ENCODE measurements at regions not wholly inside any gene's neighbourhood (a gene's known extent, or its start where the extent isn't known, plus 50 kb on each side); places are given as distances from the start of the nearest gene placed in this dataset.

DNA sequence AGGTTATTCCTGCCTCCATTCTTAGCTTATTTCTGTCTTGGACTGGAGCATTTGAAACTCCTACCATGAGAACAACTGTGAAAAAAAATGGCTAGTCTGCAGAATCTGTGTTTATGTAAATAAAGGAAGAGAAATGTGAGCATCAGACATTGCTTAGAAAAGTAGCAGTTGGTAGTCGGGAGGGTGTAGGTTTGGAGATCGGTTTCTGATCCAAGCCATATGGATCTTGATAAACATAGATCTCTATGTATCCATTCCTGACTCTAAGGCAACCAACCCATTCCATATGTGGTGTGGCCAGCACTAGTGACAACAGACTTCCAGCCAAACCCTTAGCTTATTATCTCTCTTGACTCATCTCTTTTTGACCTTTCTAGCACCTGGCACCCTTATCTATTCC lies 127.1 kb downstream of the NMUR2 start:
- intact Hi-C loops (cut with DNase I, micrococcal nuclease): no loop called here
- ATAC-seq (no peak), DNase-seq (no peak)

GRCh38 chr5:152274224-152274623 lies 130.9 kb downstream of the NMUR2 start:
- ATAC-seq (no peak), DNase-seq (no peak)
- intact Hi-C loops (cut with DNase I, micrococcal nuclease): no loop called here

- ATAC-seq (no peak), DNase-seq (no peak)
- intact Hi-C loops (cut with DNase I, micrococcal nuclease): no loop called here
Observed at GRCh38 chr5:152271420-152271819, 133.7 kb downstream of the NMUR2 start.

GRCh38 chr5:152270096-152270495 lies 135.0 kb downstream of the NMUR2 start:
- intact Hi-C loops (cut with DNase I, micrococcal nuclease): no loop called here
- DNase-seq: no peak

GRCh38 chr5:152269533-152269932 lies 135.5 kb downstream of the NMUR2 start:
- ATAC-seq (no peak), DNase-seq (no peak)
- intact Hi-C loops (cut with DNase I, micrococcal nuclease): no loop called here

More at GRCh38 chr5:152270096-152270495, 135.0 kb downstream of the NMUR2 start:
- no peak for ATAC-seq

GRCh38 chr5:152264645-152265254 lies 140.3 kb downstream of the NMUR2 start:
- no peak for ATAC-seq
- intact Hi-C loops (cut with DNase I, micrococcal nuclease): no loop called here
- no peak for DNase-seq

GRCh38 chr5:152262667-152263066 lies 142.4 kb downstream of the NMUR2 start:
- intact Hi-C loops (cut with DNase I, micrococcal nuclease): no loop called here
- no peak for ATAC-seq
- DNase-seq: no peak

DNA sequence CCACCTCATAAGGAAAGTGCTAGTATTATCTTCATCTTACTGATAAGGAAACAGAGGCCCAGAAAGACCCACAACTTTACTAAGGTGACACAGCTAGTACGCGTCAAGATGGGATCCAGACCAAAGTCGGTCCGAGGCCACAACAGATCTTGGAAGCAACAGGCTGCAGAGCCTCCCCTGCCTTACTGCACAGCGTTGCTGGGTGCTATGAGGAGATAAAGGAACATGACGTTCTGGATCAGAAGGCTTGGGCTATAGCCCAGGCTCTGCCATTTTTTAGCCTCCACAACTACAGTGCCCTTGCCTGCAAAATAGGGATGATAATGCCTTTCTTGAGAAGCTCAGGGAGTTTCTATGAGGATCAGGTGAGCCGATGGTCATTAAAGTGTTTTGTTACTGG lies 144.1 kb downstream of the NMUR2 start:
- intact Hi-C loops (cut with DNase I, micrococcal nuclease): no loop called here

DNA sequence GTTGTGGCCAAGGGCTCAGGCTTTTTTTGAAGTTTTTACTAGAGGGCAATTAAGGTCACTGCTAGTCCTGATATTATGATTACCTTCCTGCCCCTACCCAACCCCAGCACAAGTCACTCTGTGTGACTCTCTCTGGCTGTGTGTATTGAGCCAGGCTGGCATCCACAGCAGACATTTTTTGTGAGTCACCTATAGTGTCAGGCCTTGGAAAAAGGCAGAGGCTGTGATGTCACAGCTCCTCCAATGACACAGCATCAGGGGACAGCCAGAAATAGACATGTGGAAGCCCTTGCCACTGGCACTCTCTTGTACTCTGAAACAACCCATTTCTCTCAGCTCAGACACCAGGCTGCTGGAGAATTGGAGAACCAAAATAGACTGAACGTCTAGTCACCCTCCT lies 145.4 kb downstream of the NMUR2 start:
- ATAC-seq (no peak), DNase-seq (no peak)
- intact Hi-C loops (cut with DNase I, micrococcal nuclease): no loop called here

More for the DNA sequence above, 144.1 kb downstream of the NMUR2 start:
- no peak for ATAC-seq
- DNase-seq: no peak

DNA sequence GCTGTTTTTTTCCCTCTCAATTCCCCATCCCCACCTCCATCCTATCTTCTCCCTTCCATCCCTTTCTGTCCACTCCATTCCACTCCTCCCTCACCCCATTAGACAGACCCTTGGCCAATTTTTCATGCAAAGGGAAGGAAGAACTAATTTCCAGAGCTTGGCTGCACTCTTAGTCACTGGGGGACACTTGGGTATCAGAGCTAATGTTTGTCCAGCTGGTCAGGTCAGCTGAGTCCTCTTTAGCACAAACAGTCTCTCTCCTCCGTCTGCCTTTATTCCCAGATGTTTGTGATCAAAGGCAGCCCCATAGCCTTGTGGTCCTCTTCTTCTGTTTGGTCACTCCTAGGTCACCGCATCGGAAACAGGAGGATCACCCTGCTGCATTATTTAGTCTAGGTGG lies 148.5 kb downstream of the NMUR2 start:
- intact Hi-C loops (cut with DNase I, micrococcal nuclease): no loop called here
- no peak for ATAC-seq
- DNase-seq: no peak

DNA sequence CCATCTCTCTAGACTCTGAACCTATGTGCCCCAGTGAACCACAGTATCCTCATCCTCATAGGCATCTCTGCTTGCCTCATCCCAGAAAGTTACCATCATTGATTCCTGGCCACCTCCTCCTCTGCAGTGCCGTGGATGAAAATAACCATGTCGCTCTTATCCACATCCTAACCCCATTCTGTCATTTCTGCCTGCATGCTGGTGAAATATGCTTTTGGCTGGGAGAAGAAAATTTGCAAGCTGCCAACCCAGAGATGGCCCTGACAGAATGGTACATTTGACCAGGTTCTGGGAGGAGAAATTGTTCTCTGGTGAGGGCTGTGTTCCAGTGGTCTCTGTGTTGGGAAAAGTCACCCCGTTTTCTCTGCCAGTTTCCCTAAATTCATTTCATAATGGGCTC lies 149.7 kb downstream of the NMUR2 start:
- DNase-seq (no peak), ATAC-seq (no peak)
- intact Hi-C loops (cut with DNase I, micrococcal nuclease): no loop called here

DNA sequence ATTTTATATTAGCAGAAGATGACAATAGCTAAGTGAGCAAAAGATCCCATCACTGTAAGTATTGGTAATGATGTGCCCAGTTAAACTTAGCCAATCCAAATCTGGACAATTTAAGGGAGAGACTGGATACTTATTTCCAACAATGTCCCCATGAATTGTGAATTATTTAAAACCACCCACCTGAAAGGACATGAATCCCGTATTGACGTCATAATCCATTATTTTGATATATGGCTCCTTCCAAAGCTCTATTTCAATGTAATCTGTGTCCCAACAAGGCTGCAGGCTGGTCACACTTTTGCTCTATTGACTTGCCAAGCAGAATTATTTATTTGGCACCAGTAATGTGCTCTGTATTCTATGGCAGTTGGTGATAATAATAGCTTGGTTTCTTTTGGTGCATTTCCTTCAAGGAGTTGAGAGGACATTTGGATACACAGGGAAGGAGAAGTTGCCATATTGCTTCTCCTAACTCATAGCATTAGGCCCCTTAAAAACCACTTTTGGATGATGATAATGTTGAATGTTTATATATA lies 157.2 kb downstream of the NMUR2 start:
- intact Hi-C loops (cut with DNase I, micrococcal nuclease): no loop called here
- DNase-seq: no peak
- no peak for ATAC-seq

DNA sequence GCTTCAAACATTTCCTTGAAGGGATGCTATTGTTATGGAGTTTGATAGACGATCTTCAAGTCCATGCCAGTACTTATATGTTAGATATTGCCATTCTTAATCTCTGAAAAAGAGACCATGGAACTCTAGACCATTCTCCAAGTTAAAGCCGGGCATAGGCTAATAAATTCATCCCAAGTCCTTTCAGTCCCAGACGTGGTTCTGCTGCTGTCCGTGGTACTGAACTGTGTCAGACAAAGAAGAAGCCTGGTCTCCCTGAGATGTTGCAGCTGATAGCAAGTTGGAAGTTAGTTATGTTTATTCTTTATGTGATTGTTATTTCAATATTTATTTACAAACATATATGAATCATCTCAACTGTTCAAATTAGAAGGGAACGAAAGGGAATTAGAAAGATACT lies 158.7 kb downstream of the NMUR2 start:
- DNase-seq: peak in 1 of 2 donors; percentile 4
- intact Hi-C loops (cut with DNase I, micrococcal nuclease): no loop called here
- no peak for ATAC-seq

DNA sequence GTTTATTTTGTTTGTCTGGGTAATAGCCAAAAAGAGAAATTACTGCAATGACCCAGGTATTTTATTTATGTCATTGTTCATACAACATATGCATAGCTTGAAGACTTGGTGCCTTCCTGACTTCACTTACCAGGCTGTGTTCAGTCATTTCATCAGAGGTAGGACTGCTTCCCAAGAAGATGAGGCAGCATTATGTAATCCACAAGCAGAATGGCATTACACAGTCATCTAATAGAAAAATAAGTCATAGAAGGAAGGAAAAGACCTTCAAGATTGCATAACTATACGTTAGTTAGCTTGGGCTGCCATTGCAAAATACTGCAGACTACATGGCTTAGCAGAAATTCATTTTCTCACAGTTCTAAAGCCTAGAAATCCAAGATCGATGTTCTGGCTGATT lies 167.5 kb downstream of the NMUR2 start:
- no peak for DNase-seq

GRCh38 chr5:152226191-152226590 lies 178.9 kb downstream of the NMUR2 start:
- ATAC-seq: no peak
- DNase-seq: no peak
- intact Hi-C loops (cut with DNase I, micrococcal nuclease): no loop called here

More for the DNA sequence above, 167.5 kb downstream of the NMUR2 start:
- intact Hi-C loops (cut with DNase I, micrococcal nuclease): no loop called here
- no peak for ATAC-seq

GRCh38 chr5:152221721-152222629 lies 183.1 kb downstream of the NMUR2 start:
- no peak for DNase-seq
- intact Hi-C loops (cut with DNase I, micrococcal nuclease): no loop called here
- ATAC-seq: no peak

GRCh38 chr5:152218694-152219093 lies 186.4 kb downstream of the NMUR2 start:
- ATAC-seq: no peak
- intact Hi-C loops (cut with DNase I, micrococcal nuclease): no loop called here
- DNase-seq: no peak

- intact Hi-C loops (cut with DNase I, micrococcal nuclease): no loop called here
- no peak for ATAC-seq
- no peak for DNase-seq
Observed at GRCh38 chr5:152205804-152206203, 199.3 kb downstream of the NMUR2 start.

GRCh38 chr5:152202321-152202720 lies 202.8 kb downstream of the NMUR2 start:
- no peak for ATAC-seq
- intact Hi-C loops (cut with DNase I, micrococcal nuclease): no loop called here
- no peak for DNase-seq

DNA sequence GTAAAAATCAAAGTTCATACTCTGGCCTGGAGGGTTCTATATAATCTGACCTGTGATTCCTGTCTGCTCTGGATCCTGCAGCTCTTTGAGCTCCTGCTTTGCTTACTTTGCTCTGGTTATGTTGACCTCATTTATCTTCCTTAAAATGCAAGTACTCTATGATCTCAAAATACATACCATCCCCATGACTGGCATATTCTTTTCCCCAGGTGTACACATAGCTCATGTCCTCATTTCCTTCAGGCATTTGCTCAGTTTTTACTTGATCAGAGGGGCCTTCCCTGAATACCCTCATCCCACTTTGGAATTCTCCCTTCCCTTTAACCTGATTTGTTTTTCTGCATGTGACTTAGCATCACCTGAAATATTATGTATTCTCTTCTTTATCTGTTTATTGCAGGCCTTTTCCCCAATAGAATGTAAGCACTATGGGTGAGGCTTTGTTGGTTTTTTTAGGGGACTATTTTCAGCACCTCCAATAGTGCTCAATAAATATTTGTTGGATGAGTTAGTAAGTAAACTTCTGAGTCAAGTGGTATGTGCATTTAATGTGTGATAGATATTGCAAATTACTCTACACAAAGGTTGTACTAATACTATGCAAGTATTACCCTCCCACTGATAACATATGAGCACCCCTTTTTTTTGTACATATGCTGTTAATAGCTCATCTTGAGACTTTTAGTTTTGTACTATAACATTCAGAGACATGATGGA lies 211.5 kb downstream of the NMUR2 start:
- ATAC-seq (no peak), DNase-seq (no peak)
- intact Hi-C loops (cut with DNase I, micrococcal nuclease): no loop called here
